GM21723 (cell line): ENCODE measurements at regions not wholly inside any gene's neighbourhood (a gene's known extent, or its start where the extent isn't known, plus 50 kb on each side); places are given as distances from the start of the nearest gene placed in this dataset.
"Not testable (repeated sequence)": the region's sequence is repeated elsewhere in the genome, so short reads cannot be mapped to it uniquely, and the experiment has no call there.

Experiments used
- ATAC-seq: cut with Tn5 transposase; IDR thresholded peaks from one replicate; pipeline ENCODE4 v1.9.1; 2021; ENCODE audit warnings: mild to moderate bottlenecking, moderate library complexity; ENCODE audit not compliant: unreplicated experiment

GRCh38 chr17:27200476-27200875 lies 93.4 kb upstream of the WSB1 start:
- ATAC-seq, result no peak

GRCh38 chr17:27203241-27203640 lies 90.7 kb upstream of the WSB1 start:
- ATAC-seq, result no peak

GRCh38 chr17:27206447-27206846 lies 87.5 kb upstream of the WSB1 start:
- ATAC-seq, result no peak

GRCh38 chr17:27207073-27207513 lies 86.8 kb upstream of the WSB1 start:
- ATAC-seq, result no peak

GRCh38 chr17:27208370-27208769 lies 85.5 kb upstream of the WSB1 start:
- ATAC-seq, result not testable (repeated sequence)

GRCh38 chr17:27209316-27209715 lies 84.6 kb upstream of the WSB1 start:
- no peak for ATAC-seq

- not testable (repeated sequence) for ATAC-seq
Observed at GRCh38 chr17:27210809-27211208, 83.1 kb upstream of the WSB1 start.

- no peak for ATAC-seq
Observed at GRCh38 chr17:27216836-27217235, 77.1 kb upstream of the WSB1 start.

- ATAC-seq, result peak; percentile 72
Observed at GRCh38 chr17:27217631-27218030, 76.3 kb upstream of the WSB1 start.

- ATAC-seq, result no peak
Observed at GRCh38 chr17:27218041-27218440, 75.9 kb upstream of the WSB1 start.

- peak; percentile 72 for ATAC-seq
Observed at GRCh38 chr17:27218719-27219488, 75.0 kb upstream of the WSB1 start.

- no peak for ATAC-seq
Observed at GRCh38 chr17:27222515-27222914, 71.4 kb upstream of the WSB1 start.

GRCh38 chr17:27224526-27225315 lies 69.2 kb upstream of the WSB1 start:
- ATAC-seq, result no peak

GRCh38 chr17:27226611-27227230 lies 67.2 kb upstream of the WSB1 start:
- no peak for ATAC-seq

- no peak for ATAC-seq
Observed at GRCh38 chr17:27230996-27231395, 62.9 kb upstream of the WSB1 start.

GRCh38 chr17:27232328-27232727 lies 61.6 kb upstream of the WSB1 start:
- ATAC-seq, result no peak

- ATAC-seq, result no peak
Observed at GRCh38 chr17:27233059-27233458, 60.9 kb upstream of the WSB1 start.

- no peak for ATAC-seq
Observed at GRCh38 chr17:27233776-27234175, 60.1 kb upstream of the WSB1 start.

GRCh38 chr17:27236717-27237315 lies 57.1 kb upstream of the WSB1 start:
- ATAC-seq, result no peak

GRCh38 chr17:27237890-27238289 lies 56.0 kb upstream of the WSB1 start:
- ATAC-seq, result no peak

GRCh38 chr17:27239046-27239445 lies 54.9 kb upstream of the WSB1 start:
- peak; percentile 62 for ATAC-seq
